K562 (cell line): ENCODE measurements at regions not wholly inside any gene's neighbourhood (a gene's known extent, or its start where the extent isn't known, plus 50 kb on each side); places are given as distances from the start of the nearest gene placed in this dataset.

Source experiments
- BRCA1 ChIP-seq, 2 experiments: fragments of 450-650 bp in 1 of 2; sonication (generic) in 1 of 2; formaldehyde crosslinking in 1 of 2; IDR thresholded peaks; 2 replicates each; pipeline versions ENCODE4 v1.5.0 to v1.6.1; 2017 to 2020; ENCODE audit warnings: mild to moderate bottlenecking in 1 of 2, missing genetic modification reagents in 1 of 2
- GABPA ChIP-seq: fragments of 200-800 bp; sonication (Bioruptor generic); conservative IDR thresholded peaks from 2 replicates; pipeline ENCODE4 v1.6.1; 2016; ENCODE audit warnings: low read depth, missing genetic modification characterization, missing compliant biosample characterization
- RCOR1 ChIP-seq, 2 experiments: IDR thresholded peaks; 2 replicates each; pipeline ENCODE4 v1.6.1; 2012; ENCODE audit warnings: low read depth in 2 of 2, low read length in 2 of 2, borderline replicate concordance in 1 of 2, improper control_type of control experiment in 1 of 2
- SAP30 ChIP-seq: fragments of 200-600 bp; sonication (generic); IDR thresholded peaks from 2 replicates; pipeline ENCODE4 v1.6.1; 2012; ENCODE audit warnings: borderline replicate concordance, low read depth, mild to moderate bottlenecking, moderate library complexity, low read length, control low read depth, inconsistent platforms; ENCODE audit not compliant: insufficient read depth, poor library complexity, severe bottlenecking
- ZFP36 ChIP-seq: fragments of 150-350 bp; IDR thresholded peaks from 2 replicates; pipeline ENCODE4 v1.6.1; 2018; ENCODE audit warnings: low read length, low read depth; ENCODE audit not compliant: partially characterized antibody
- ZNF133 ChIP-seq: fragments of 250-450 bp; sonication (Bioruptor Pico); IDR thresholded peaks from 2 replicates; pipeline ENCODE4 v1.4.0; 2020; ENCODE audit warnings: mild to moderate bottlenecking

DNA sequence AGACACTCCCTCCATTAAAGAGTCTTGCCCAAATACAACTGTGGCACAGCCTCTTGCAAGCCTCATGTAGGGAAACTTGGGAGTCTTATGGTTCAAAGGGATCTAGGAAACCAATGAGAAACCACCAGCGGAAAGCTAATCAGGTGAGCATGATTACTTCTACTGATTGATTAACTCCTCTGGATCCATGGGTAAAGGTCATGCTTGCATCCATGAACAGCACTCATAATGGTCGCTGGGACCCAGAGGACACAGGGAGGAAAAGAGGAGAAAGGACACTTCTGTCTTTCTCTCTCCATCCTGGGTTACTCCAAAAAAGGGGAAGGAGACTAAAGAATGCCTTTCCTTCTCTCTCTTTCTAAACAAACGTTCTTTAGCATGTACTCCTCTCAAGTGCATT lies 1397.2 kb downstream of the LRFN5 start:
- no peak for TF ChIP-seq BRCA1 (IDR thresholded peaks at IDR 0.05)
- TF ChIP-seq BRCA1 (CRISPR knock-in tag; IDR thresholded peaks at IDR 0.05), result no peak
- TF ChIP-seq GABPA, result no peak
- no peak for TF ChIP-seq RCOR1 (IDR thresholded peaks at IDR 0.05; ENCODE audit: borderline replicate concordance in 1 of 2, low read depth in 2 of 2, low read length in 2 of 2)
- TF ChIP-seq ZFP36, result no peak
- no peak for TF ChIP-seq SAP30
- TF ChIP-seq ZNF133, result no peak
